ENCODE measurements at regions not wholly inside any gene's neighbourhood (a gene's known extent, or its start where the extent isn't known, plus 50 kb on each side); places are given as distances from the start of the nearest gene placed in this dataset.

DNA sequence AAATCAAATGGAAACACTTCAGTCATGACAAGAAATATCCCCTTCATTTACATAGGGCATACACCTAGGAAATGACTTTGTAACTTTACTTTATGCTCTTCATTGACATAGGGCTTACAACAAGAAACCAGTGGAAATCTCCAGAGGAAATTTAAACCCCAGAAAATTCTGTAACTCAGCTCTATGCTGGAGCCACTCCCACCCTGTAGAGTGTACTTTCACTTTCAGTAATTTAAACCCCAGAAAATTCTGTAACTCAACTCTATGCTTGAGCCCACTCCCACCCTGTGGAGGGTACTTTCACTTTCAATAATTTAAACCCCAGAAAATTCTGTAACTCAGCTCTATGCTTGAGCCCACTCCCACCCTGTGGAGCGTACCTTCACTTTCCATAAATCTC lies 987.1 kb upstream of the CADM2 start:
- Mint-ChIP-seq H3K36me3 (ENCODE audit: low read depth) (no peaks in the 10 kb centered on the region), H3K4me1 (peaks cover 4% of the 10 kb centered on the region), H3K27ac (no peak overlapping the region), H3K4me3 (no peak overlapping the region), H3K27me3 (ENCODE audit: insufficient read depth) (no peaks in the 10 kb centered on the region), H3K9me3 (no peaks in the 10 kb centered on the region)
- no peak for TF ChIP-seq CTCF (conservative IDR thresholded peaks at IDR 0.05)
- H3K36me3 ChIP-seq (ENCODE audit: control insufficient read depth, insufficient read depth, low read length): no peaks in the 10 kb centered on the region
- 90% methylated on average over 1 of the region's 1 CpG; no CpG with 5 or more reads in 1 of the 2 experiments for WGBS, 2 experiments (ENCODE audit: insufficient coverage in 1 of 2, insufficient read length in 1 of 2)
- no peak overlapping the region for H3K9ac ChIP-seq (ENCODE audit: extremely low read depth, low read length, poor library complexity, severe bottlenecking)
- no peak overlapping the region for H3K27ac ChIP-seq (ENCODE audit: low read depth, low read length)
- no peak overlapping the region for H3K4me3 ChIP-seq (ENCODE audit: low read length)
- H3K27me3 ChIP-seq (ENCODE audit: control insufficient read depth, insufficient read depth, low read length, poor library complexity, severe bottlenecking): no peaks in the 10 kb centered on the region
- no peak for DNase-seq
- H3K9me3 ChIP-seq (ENCODE audit: control insufficient read depth, low read length): no peaks in the 10 kb centered on the region
- H3K4me1 ChIP-seq (ENCODE audit: control insufficient read depth, insufficient read depth, low read length): peaks cover 3% of the 10 kb centered on the region

DNA sequence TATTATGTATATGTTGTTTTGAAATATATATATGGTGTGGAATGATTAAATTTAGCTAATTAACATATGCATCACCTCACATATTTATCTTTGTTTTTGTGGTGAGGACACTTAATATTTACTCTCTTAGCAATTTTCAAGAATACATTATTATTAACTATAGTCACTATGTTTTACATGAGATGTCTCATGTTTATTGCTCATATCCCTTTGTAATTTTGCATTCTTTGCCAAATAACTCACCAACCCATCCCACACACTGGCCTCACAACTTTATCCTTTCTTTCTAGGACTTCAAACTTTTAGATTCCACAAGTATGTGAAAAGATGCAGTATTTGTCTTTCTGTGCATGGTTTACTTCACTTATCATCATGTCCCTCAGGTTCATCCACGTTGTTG lies 950.2 kb upstream of the CADM2 start:
- Mint-ChIP-seq H3K27ac (no peak overlapping the region), H3K9me3 (peaks cover 3% of the 10 kb centered on the region), H3K27me3 (ENCODE audit: insufficient read depth) (no peaks in the 10 kb centered on the region), H3K4me1 (peaks cover 4% of the 10 kb centered on the region), H3K4me3 (no peak overlapping the region), H3K36me3 (ENCODE audit: low read depth) (no peaks in the 10 kb centered on the region)
- H3K9ac ChIP-seq (ENCODE audit: extremely low read depth, low read length, poor library complexity, severe bottlenecking): no peak overlapping the region
- H3K36me3 ChIP-seq (ENCODE audit: control insufficient read depth, insufficient read depth, low read length): no peaks in the 10 kb centered on the region
- H3K4me3 ChIP-seq (ENCODE audit: low read length): no peak overlapping the region
- no peaks in the 10 kb centered on the region for H3K27me3 ChIP-seq (ENCODE audit: control insufficient read depth, insufficient read depth, low read length, poor library complexity, severe bottlenecking)
- no peaks in the 10 kb centered on the region for H3K9me3 ChIP-seq (ENCODE audit: control insufficient read depth, low read length)
- DNase-seq: no peak
- TF ChIP-seq CTCF (conservative IDR thresholded peaks at IDR 0.05): no peak
- 93% methylated on average over 1 of the region's 1 CpG; no CpG with 5 or more reads in 1 of the 2 experiments for WGBS, 2 experiments (ENCODE audit: insufficient coverage in 1 of 2, insufficient read length in 1 of 2)
- H3K4me1 ChIP-seq (ENCODE audit: control insufficient read depth, insufficient read depth, low read length): no peaks in the 10 kb centered on the region
- no peak overlapping the region for H3K27ac ChIP-seq (ENCODE audit: low read depth, low read length)

DNA sequence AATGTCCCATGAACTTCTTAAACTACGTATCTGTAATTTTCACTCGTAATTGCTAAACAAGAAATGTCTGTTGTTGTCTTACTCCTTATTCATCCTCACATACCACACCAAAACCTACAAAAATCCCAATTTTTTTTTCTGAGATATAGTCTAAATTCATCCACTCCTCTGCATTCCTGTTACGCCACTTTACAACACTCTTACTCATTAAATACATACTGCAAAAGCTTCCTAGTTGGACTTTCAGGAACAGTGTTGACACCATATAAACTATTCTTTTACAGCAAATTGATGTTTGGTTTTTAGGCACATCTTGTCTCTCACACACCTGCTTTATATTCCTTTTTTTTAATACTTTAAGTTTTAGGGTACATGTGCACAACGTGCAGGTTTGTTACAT lies 934.9 kb upstream of the CADM2 start:
- H3K4me1 Mint-ChIP-seq: no peaks in the 10 kb centered on the region
- Histone ChIP-seq H3K9ac (ENCODE audit: extremely low read depth, low read length, poor library complexity, severe bottlenecking) (no peak overlapping the region), H3K27ac (ENCODE audit: low read depth, low read length) (no peak overlapping the region), H3K27me3 (ENCODE audit: control insufficient read depth, insufficient read depth, low read length, poor library complexity, severe bottlenecking) (no peaks in the 10 kb centered on the region), H3K4me3 (ENCODE audit: low read length) (no peak overlapping the region), H3K9me3 (ENCODE audit: control insufficient read depth, low read length) (no peaks in the 10 kb centered on the region), H3K36me3 (ENCODE audit: control insufficient read depth, insufficient read depth, low read length) (no peaks in the 10 kb centered on the region), H3K4me1 (ENCODE audit: control insufficient read depth, insufficient read depth, low read length) (no peaks in the 10 kb centered on the region)
- WGBS, 2 experiments (ENCODE audit: insufficient coverage in 1 of 2, insufficient read length in 1 of 2): 93 to 95% methylated on average over 3 of the region's 4 CpGs
- no peak overlapping the region for H3K27ac Mint-ChIP-seq
- DNase-seq: no peak
- H3K27me3 Mint-ChIP-seq (ENCODE audit: insufficient read depth): no peaks in the 10 kb centered on the region
- H3K9me3 Mint-ChIP-seq: no peaks in the 10 kb centered on the region
- no peak for TF ChIP-seq CTCF (conservative IDR thresholded peaks at IDR 0.05)
- H3K36me3 Mint-ChIP-seq (ENCODE audit: low read depth): no peaks in the 10 kb centered on the region
- H3K4me3 Mint-ChIP-seq: no peak overlapping the region
